ENCODE measurements at regions not wholly inside any gene's neighbourhood (a gene's known extent, or its start where the extent isn't known, plus 50 kb on each side); places are given as distances from the start of the nearest gene placed in this dataset.

- Histone ChIP-seq H3K36me3 (ENCODE audit: control insufficient read depth in 3 of 3, insufficient read depth in 3 of 3, low read length in 3 of 3) (no peaks in the 10 kb centered on the region), H3K4me3 (ENCODE audit: low read length in 3 of 3) (no peak overlapping the region), H3K4me1 (ENCODE audit: control insufficient read depth in 3 of 3, insufficient read depth in 3 of 3, low read length in 3 of 3) (no peaks in the 10 kb centered on the region), H3K9me3 (ENCODE audit: control insufficient read depth in 3 of 3, low read length in 3 of 3) (no peaks in the 10 kb centered on the region), H3K27me3 (ENCODE audit: control insufficient read depth in 3 of 3, insufficient read depth in 3 of 3, low read length in 3 of 3) (no peaks in the 10 kb centered on the region), H3K27ac (ENCODE audit: low read depth, low read length) (no peak overlapping the region), H3K9ac (ENCODE audit: low read depth in 1 of 3, low read length in 3 of 3) (no peak overlapping the region)
Observed at GRCh38 chr15:67980171-67980570, 73.9 kb upstream of the PIAS1 start.

- Histone ChIP-seq H3K27me3 (ENCODE audit: control insufficient read depth in 3 of 3, insufficient read depth in 3 of 3, low read length in 3 of 3) (no peaks in the 10 kb centered on the region), H3K27ac (ENCODE audit: low read depth, low read length) (no peak overlapping the region), H3K9ac (ENCODE audit: low read depth in 1 of 3, low read length in 3 of 3) (no peak overlapping the region), H3K9me3 (ENCODE audit: control insufficient read depth in 3 of 3, low read length in 3 of 3) (no peaks in the 10 kb centered on the region), H3K4me1 (ENCODE audit: control insufficient read depth in 3 of 3, insufficient read depth in 3 of 3, low read length in 3 of 3) (no peaks in the 10 kb centered on the region), H3K36me3 (ENCODE audit: control insufficient read depth in 3 of 3, insufficient read depth in 3 of 3, low read length in 3 of 3) (no peaks in the 10 kb centered on the region), H3K4me3 (ENCODE audit: low read length in 3 of 3) (no peak overlapping the region)
Observed at GRCh38 chr15:67980773-67981685, 73.1 kb upstream of the PIAS1 start.

GRCh38 chr15:67981848-67982247 is 72.3 kb upstream of the PIAS1 start:
- Histone ChIP-seq H3K27me3 (ENCODE audit: control insufficient read depth in 3 of 3, insufficient read depth in 3 of 3, low read length in 3 of 3) (no peaks in the 10 kb centered on the region), H3K4me3 (ENCODE audit: low read length in 3 of 3) (no peak overlapping the region), H3K9ac (ENCODE audit: low read depth in 1 of 3, low read length in 3 of 3) (no peak overlapping the region), H3K36me3 (ENCODE audit: control insufficient read depth in 3 of 3, insufficient read depth in 3 of 3, low read length in 3 of 3) (no peaks in the 10 kb centered on the region), H3K4me1 (ENCODE audit: control insufficient read depth in 3 of 3, insufficient read depth in 3 of 3, low read length in 3 of 3) (no peaks in the 10 kb centered on the region), H3K27ac (ENCODE audit: low read depth, low read length) (no peak overlapping the region), H3K9me3 (ENCODE audit: control insufficient read depth in 3 of 3, low read length in 3 of 3) (no peaks in the 10 kb centered on the region)

DNA sequence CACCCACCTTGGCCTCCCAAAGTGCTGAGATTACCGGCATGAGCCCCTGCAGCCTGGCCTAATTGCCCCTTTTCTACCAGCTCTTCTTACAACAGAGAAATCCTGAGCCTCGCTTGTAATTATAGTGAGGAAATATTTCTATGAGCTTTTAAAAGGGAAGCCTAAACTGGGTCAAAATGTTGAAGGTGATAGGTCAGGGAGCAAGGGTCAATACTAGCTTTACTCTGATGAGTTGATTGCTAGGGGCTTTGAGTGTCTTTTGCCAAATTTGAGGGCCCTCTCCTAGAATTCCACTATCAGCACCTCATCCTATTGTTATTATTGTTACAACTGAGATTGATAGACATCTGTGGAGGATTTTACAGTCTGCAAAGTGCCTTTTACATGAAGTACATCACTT is 62.4 kb upstream of the PIAS1 start:
- Histone ChIP-seq H3K4me1 (ENCODE audit: control insufficient read depth in 3 of 3, insufficient read depth in 3 of 3, low read length in 3 of 3) (no peaks in the 10 kb centered on the region), H3K9ac (ENCODE audit: low read depth in 1 of 3, low read length in 3 of 3) (no peak overlapping the region), H3K4me3 (ENCODE audit: low read length in 3 of 3) (no peak overlapping the region), H3K27me3 (ENCODE audit: control insufficient read depth in 3 of 3, insufficient read depth in 3 of 3, low read length in 3 of 3) (peaks cover 0 to 4% (median 0%) of the 10 kb centered on the region in 3 donors), H3K9me3 (ENCODE audit: control insufficient read depth in 3 of 3, low read length in 3 of 3) (no peaks in the 10 kb centered on the region), H3K27ac (ENCODE audit: low read depth, low read length) (no peak overlapping the region), H3K36me3 (ENCODE audit: control insufficient read depth in 3 of 3, insufficient read depth in 3 of 3, low read length in 3 of 3) (no peaks in the 10 kb centered on the region)

DNA sequence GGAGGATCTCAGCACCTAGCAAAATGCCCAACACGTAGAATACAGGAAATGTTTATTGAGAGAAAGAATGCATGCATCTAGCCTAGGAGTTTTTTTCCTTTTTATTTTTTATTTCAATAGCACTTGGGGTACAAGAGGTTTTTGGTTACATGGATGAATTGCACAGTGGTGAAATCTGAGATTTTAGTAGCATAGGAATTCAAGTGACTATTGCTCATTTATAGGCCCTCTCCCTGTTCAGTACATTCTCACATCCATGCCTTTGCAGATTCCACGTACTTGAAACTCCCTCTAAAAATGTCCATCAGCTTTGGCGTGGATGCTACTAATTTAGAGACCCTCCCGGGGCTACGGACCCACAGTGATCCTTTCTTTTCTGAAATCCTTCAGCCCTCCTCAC is 61.7 kb upstream of the PIAS1 start:
- H3K27me3 ChIP-seq (ENCODE audit: control insufficient read depth in 3 of 3, insufficient read depth in 3 of 3, low read length in 3 of 3): peaks cover 0 to 4% (median 0%) of the 10 kb centered on the region in 3 donors

DNA sequence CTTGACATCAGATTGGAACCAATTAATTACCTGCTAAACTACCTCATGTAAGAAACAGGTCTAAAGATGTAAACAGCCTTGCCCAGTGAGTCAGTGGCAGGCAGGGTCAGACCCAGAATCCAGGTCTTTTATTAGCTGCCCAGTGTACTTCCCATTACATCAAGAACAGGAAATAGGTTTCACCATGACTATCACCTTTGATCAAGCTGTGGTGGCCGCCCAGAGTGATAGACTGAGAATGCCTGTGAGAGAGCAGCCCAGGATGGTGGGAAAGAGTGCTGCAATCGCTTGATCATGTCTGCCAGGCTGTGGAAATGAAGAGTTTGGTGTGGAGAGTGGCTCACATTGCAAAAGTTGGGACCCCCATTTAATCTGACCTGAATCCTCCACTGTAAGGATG is 61.3 kb upstream of the PIAS1 start:
- H3K9me3 ChIP-seq (ENCODE audit: control insufficient read depth in 3 of 3, low read length in 3 of 3): no peaks in the 10 kb centered on the region
- H3K27me3 ChIP-seq (ENCODE audit: control insufficient read depth in 3 of 3, insufficient read depth in 3 of 3, low read length in 3 of 3): peaks cover 0 to 4% (median 0%) of the 10 kb centered on the region in 3 donors
- H3K27ac ChIP-seq (ENCODE audit: low read depth, low read length): no peak overlapping the region
- H3K9ac ChIP-seq (ENCODE audit: low read depth in 1 of 3, low read length in 3 of 3): no peak overlapping the region
- H3K4me1 ChIP-seq (ENCODE audit: control insufficient read depth in 3 of 3, insufficient read depth in 3 of 3, low read length in 3 of 3): no peaks in the 10 kb centered on the region
- no peak overlapping the region for H3K4me3 ChIP-seq (ENCODE audit: low read length in 3 of 3)
- H3K36me3 ChIP-seq (ENCODE audit: control insufficient read depth in 3 of 3, insufficient read depth in 3 of 3, low read length in 3 of 3): no peaks in the 10 kb centered on the region

More for the DNA sequence above, 61.7 kb upstream of the PIAS1 start:
- Histone ChIP-seq H3K9ac (ENCODE audit: low read depth in 1 of 3, low read length in 3 of 3) (no peak overlapping the region), H3K27ac (ENCODE audit: low read depth, low read length) (no peak overlapping the region), H3K4me1 (ENCODE audit: control insufficient read depth in 3 of 3, insufficient read depth in 3 of 3, low read length in 3 of 3) (no peaks in the 10 kb centered on the region), H3K9me3 (ENCODE audit: control insufficient read depth in 3 of 3, low read length in 3 of 3) (no peaks in the 10 kb centered on the region), H3K36me3 (ENCODE audit: control insufficient read depth in 3 of 3, insufficient read depth in 3 of 3, low read length in 3 of 3) (no peaks in the 10 kb centered on the region), H3K4me3 (ENCODE audit: low read length in 3 of 3) (no peak overlapping the region)

DNA sequence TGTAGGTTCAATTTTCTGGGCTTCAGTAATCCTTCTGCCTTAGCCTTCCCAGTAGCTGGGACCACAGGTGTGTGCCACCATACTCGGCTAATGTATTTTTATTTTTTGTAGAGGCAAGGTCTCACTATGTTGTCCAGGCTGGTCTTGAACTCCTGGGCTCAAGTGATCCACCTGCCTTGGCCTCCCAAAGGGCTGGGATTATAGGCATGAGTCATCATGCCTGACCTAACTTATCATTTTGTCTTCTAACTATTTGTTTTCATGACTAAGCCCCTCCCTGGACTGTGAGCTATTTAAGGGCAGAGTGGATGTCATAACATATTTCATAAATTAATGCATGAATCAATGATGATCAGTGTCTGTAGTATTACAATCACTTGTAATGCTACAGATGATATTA is 56.1 kb upstream of the PIAS1 start:
- Histone ChIP-seq H3K27ac (ENCODE audit: low read depth, low read length) (no peak overlapping the region), H3K4me3 (ENCODE audit: low read length in 3 of 3) (no peak overlapping the region), H3K9me3 (ENCODE audit: control insufficient read depth in 3 of 3, low read length in 3 of 3) (no peaks in the 10 kb centered on the region), H3K4me1 (ENCODE audit: control insufficient read depth in 3 of 3, insufficient read depth in 3 of 3, low read length in 3 of 3) (no peaks in the 10 kb centered on the region), H3K9ac (ENCODE audit: low read depth in 1 of 3, low read length in 3 of 3) (no peak overlapping the region), H3K36me3 (ENCODE audit: control insufficient read depth in 3 of 3, insufficient read depth in 3 of 3, low read length in 3 of 3) (no peaks in the 10 kb centered on the region), H3K27me3 (ENCODE audit: control insufficient read depth in 3 of 3, insufficient read depth in 3 of 3, low read length in 3 of 3) (no peaks in the 10 kb centered on the region)

DNA sequence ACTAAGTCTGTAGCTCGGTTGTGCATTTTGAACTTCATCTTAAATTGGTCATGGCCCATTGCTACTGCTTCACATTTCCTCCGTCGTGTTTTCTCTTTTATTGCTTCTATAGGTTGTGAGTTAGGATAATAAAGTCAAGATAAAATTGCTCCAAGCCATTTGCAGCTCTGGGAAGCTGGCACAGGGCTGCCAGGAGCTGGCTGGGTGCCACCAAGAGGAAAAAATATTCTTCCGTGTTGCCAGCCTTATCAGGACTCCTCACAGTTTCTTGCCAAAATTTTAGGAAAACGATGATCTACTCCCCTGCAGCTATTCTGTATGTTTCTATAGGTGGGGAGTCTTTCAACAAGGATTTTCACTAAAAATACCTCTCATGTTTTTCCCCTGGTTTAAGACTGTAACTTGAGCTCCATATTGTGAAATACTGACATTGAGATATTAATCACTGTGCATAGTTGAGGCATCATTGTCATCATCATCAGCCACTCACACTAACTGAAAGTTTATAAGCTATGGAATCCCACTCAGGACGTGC is 55.4 kb upstream of the PIAS1 start:
- Histone ChIP-seq H3K9ac (ENCODE audit: low read depth in 1 of 3, low read length in 3 of 3) (no peak overlapping the region), H3K36me3 (ENCODE audit: control insufficient read depth in 3 of 3, insufficient read depth in 3 of 3, low read length in 3 of 3) (no peaks in the 10 kb centered on the region), H3K27ac (ENCODE audit: low read depth, low read length) (no peak overlapping the region), H3K4me1 (ENCODE audit: control insufficient read depth in 3 of 3, insufficient read depth in 3 of 3, low read length in 3 of 3) (no peaks in the 10 kb centered on the region), H3K4me3 (ENCODE audit: low read length in 3 of 3) (no peak overlapping the region), H3K27me3 (ENCODE audit: control insufficient read depth in 3 of 3, insufficient read depth in 3 of 3, low read length in 3 of 3) (no peaks in the 10 kb centered on the region), H3K9me3 (ENCODE audit: control insufficient read depth in 3 of 3, low read length in 3 of 3) (no peaks in the 10 kb centered on the region)

DNA sequence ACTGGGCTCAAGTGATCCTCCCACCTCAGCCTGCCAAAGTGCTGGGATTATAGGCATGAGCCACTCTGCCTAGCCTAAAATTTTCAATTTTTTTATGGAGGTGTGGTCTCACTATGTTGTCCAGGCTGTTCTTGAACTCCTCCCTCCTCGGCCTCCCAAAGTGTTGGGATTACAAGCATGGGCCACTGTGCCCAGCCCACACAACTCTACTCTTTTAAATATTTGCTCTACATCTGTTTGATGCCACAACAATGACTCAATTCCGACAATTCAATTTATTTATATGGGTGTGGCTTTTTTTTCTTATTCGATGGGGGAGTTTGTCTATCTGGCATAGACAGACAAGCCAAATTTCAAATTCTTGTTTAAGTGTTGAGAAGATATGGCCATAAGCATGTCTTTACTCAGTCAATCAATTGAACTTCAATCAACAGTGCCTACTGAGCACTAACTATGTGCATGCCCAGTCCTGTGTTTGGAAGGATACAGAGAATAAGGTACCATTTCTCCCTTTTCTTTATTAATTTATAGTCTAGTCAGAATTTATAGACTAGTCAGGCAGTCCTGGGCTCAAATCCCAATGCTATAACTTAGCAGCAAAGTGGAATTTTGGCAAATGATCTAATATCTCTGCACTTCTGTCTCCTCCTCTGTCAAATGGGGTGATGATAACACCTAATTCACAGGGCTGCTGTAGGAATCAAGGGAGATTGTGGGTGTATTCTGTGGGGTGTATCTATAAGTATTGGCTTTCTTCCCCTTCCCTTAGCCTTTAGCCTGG is 54.6 kb upstream of the PIAS1 start:
- no peaks in the 10 kb centered on the region for H3K4me1 ChIP-seq (ENCODE audit: control insufficient read depth in 3 of 3, insufficient read depth in 3 of 3, low read length in 3 of 3)
- H3K27ac ChIP-seq (ENCODE audit: low read depth, low read length): no peak overlapping the region
- no peaks in the 10 kb centered on the region for H3K9me3 ChIP-seq (ENCODE audit: control insufficient read depth in 3 of 3, low read length in 3 of 3)
- no peaks in the 10 kb centered on the region for H3K27me3 ChIP-seq (ENCODE audit: control insufficient read depth in 3 of 3, insufficient read depth in 3 of 3, low read length in 3 of 3)
- no peak overlapping the region for H3K9ac ChIP-seq (ENCODE audit: low read depth in 1 of 3, low read length in 3 of 3)
- no peak overlapping the region for H3K4me3 ChIP-seq (ENCODE audit: low read length in 3 of 3)
- H3K36me3 ChIP-seq (ENCODE audit: control insufficient read depth in 3 of 3, insufficient read depth in 3 of 3, low read length in 3 of 3): no peaks in the 10 kb centered on the region

DNA sequence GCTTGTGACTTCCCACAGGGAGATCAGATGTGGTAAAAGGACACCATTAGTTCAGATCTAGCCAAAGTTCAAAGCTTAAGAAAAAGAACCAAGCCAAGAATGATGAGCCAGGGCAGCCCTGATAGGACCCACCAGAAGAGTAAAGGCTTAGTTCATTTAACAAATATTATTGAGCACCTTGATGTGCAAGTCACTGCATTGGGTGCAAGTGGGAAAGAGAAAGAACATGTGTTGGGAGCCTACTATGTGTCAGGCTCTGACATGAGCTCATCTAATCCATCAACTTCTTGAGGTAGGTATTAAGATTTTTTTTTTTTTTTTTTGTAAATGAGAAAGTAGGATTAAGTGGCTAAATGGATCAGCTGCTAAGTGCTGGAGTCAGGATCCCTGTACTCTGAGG is 53.4 kb upstream of the PIAS1 start:
- no peak overlapping the region for H3K9ac ChIP-seq (ENCODE audit: low read depth in 1 of 3, low read length in 3 of 3)
- H3K4me3 ChIP-seq (ENCODE audit: low read length in 3 of 3): no peak overlapping the region
- no peaks in the 10 kb centered on the region for H3K36me3 ChIP-seq (ENCODE audit: control insufficient read depth in 3 of 3, insufficient read depth in 3 of 3, low read length in 3 of 3)
- no peaks in the 10 kb centered on the region for H3K4me1 ChIP-seq (ENCODE audit: control insufficient read depth in 3 of 3, insufficient read depth in 3 of 3, low read length in 3 of 3)
- H3K9me3 ChIP-seq (ENCODE audit: control insufficient read depth in 3 of 3, low read length in 3 of 3): no peaks in the 10 kb centered on the region
- H3K27ac ChIP-seq (ENCODE audit: low read depth, low read length): no peak overlapping the region
- H3K27me3 ChIP-seq (ENCODE audit: control insufficient read depth in 3 of 3, insufficient read depth in 3 of 3, low read length in 3 of 3): no peaks in the 10 kb centered on the region

Measured in skeletal muscle tissue (tissue), 3 donors.